ENCODE measurements at regions not wholly inside any gene's neighbourhood (a gene's known extent, or its start where the extent isn't known, plus 50 kb on each side); places are given as distances from the start of the nearest gene placed in this dataset.

DNA sequence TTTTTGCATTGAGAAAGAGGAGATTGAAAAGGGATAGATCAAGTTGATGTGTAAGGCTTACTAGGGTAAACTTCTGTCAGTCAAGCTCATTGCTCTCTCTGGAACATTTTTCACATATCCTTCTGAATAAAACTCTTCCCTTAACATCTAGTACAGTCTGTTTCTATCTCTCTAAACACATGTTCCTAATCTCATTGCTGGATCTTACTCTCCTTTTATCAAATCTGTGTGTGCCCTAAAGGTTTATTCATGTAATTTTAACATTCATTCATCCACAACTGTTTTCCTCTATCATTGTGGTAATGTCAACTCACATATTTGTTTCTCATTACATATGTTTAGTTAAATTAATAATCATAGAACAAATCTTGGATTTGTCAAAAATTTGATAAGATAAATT lies 277.9 kb upstream of the GULP1 start:
- Mint-ChIP-seq H3K27me3 (ENCODE audit: low read depth in 3 of 3) (no peaks in the 10 kb centered on the region), H3K4me1 (no peaks in the 10 kb centered on the region), H3K4me3 (no peak overlapping the region), H3K36me3 (no peaks in the 10 kb centered on the region), H3K9me3 (peaks cover 0 to 4% (median under 1%) of the 10 kb centered on the region in 7 donors), H3K27ac (no peak overlapping the region)
- Histone ChIP-seq H3K4me2 (replicated peaks; ENCODE audit: extremely low read depth, low read length, poor library complexity, severe bottlenecking) (no peak overlapping the region), H4K20me1 (ENCODE audit: insufficient read depth, low read length) (no peaks in the 10 kb centered on the region), H3K27me3 (ENCODE audit: control insufficient read depth in 2 of 2, insufficient read depth in 2 of 2, low read length in 2 of 2) (no peaks in the 10 kb centered on the region), H3K9ac (ENCODE audit: insufficient read depth, low read length, poor library complexity, severe bottlenecking) (no peak overlapping the region), H3K4me3 (replicated peaks in 1 of 3; ENCODE audit: low read depth in 2 of 3, low read length in 3 of 3) (no peak overlapping the region), H3K36me3 (replicated peaks in 1 of 2; ENCODE audit: control insufficient read depth in 1 of 2, insufficient read depth in 2 of 2, low read length in 2 of 2) (no peaks in the 10 kb centered on the region), H3K4me1 (ENCODE audit: control insufficient read depth in 1 of 2, insufficient read depth in 2 of 2, low read length in 2 of 2) (no peaks in the 10 kb centered on the region), H2AFZ (ENCODE audit: insufficient read depth, low read depth, low read length, poor library complexity, severe bottlenecking) (no peak overlapping the region), H3K9me3 (replicated peaks in 1 of 2; ENCODE audit: control insufficient read depth in 1 of 2, insufficient read depth in 1 of 2, low read length in 2 of 2) (no peaks in the 10 kb centered on the region), H3K79me2 (ENCODE audit: insufficient read depth, low read length) (no peaks in the 10 kb centered on the region), H3K27ac (ENCODE audit: low read depth in 1 of 2, low read length in 2 of 2) (no peak overlapping the region)
- intact Hi-C loops (cut with micrococcal nuclease) = no loop called here
- TF ChIP-seq, protein P1, sequence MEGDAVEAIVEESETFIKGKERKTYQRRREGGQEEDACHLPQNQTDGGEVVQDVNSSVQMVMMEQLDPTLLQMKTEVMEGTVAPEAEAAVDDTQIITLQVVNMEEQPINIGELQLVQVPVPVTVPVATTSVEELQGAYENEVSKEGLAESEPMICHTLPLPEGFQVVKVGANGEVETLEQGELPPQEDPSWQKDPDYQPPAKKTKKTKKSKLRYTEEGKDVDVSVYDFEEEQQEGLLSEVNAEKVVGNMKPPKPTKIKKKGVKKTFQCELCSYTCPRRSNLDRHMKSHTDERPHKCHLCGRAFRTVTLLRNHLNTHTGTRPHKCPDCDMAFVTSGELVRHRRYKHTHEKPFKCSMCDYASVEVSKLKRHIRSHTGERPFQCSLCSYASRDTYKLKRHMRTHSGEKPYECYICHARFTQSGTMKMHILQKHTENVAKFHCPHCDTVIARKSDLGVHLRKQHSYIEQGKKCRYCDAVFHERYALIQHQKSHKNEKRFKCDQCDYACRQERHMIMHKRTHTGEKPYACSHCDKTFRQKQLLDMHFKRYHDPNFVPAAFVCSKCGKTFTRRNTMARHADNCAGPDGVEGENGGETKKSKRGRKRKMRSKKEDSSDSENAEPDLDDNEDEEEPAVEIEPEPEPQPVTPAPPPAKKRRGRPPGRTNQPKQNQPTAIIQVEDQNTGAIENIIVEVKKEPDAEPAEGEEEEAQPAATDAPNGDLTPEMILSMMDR (IDR thresholded peaks at IDR 0.05) = no peak
- no peak for DNase-seq

DNA sequence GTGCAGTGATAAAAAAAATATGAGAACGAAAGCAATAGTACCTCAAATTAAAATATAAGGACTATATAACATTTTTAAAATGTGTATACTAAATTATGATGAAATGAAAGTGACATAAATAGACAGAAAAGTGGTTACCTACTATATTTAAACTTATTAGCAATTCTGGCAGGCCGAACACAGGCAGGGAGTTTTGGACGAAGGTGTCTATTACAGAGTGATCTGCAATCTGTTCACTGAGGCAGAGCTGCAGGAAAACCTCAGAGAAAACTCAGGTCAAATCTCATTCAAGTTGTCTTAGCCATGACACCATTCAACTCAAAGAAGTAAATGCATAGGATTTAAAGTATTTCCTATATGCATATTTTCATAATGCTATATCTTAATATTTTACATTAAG lies 274.8 kb upstream of the GULP1 start:
- H3K4me1 ChIP-seq (ENCODE audit: control insufficient read depth in 1 of 2, insufficient read depth in 2 of 2, low read length in 2 of 2) = no peaks in the 10 kb centered on the region
- WGBS (ENCODE audit: insufficient coverage) = no CpG with 5 or more reads among the region's 3 CpGs
- H3K27ac Mint-ChIP-seq = no peak overlapping the region
- no peak for DNase-seq
- H3K4me2 ChIP-seq (replicated peaks; ENCODE audit: extremely low read depth, low read length, poor library complexity, severe bottlenecking) = no peak overlapping the region
- no peak overlapping the region for H3K9ac ChIP-seq (ENCODE audit: insufficient read depth, low read length, poor library complexity, severe bottlenecking)
- no peaks in the 10 kb centered on the region for H3K79me2 ChIP-seq (ENCODE audit: insufficient read depth, low read length)
- no peak overlapping the region for H3K27ac ChIP-seq (ENCODE audit: low read depth in 1 of 2, low read length in 2 of 2)
- H4K20me1 ChIP-seq (ENCODE audit: insufficient read depth, low read length) = no peaks in the 10 kb centered on the region
- H3K36me3 Mint-ChIP-seq = no peaks in the 10 kb centered on the region
- H3K9me3 ChIP-seq (replicated peaks in 1 of 2; ENCODE audit: control insufficient read depth in 1 of 2, insufficient read depth in 1 of 2, low read length in 2 of 2) = peaks cover 7 to 11% of the 10 kb centered on the region in 2 donors
- H3K4me3 Mint-ChIP-seq = no peak overlapping the region
- intact Hi-C loops (cut with micrococcal nuclease) = no loop called here
- H3K36me3 ChIP-seq (replicated peaks in 1 of 2; ENCODE audit: control insufficient read depth in 1 of 2, insufficient read depth in 2 of 2, low read length in 2 of 2) = no peaks in the 10 kb centered on the region
- peaks cover 4 to 14% (median 7%) of the 10 kb centered on the region in 7 donors for H3K9me3 Mint-ChIP-seq
- no peaks in the 10 kb centered on the region for H3K27me3 ChIP-seq (ENCODE audit: control insufficient read depth in 2 of 2, insufficient read depth in 2 of 2, low read length in 2 of 2)
- H3K27me3 Mint-ChIP-seq (ENCODE audit: low read depth in 3 of 3) = no peaks in the 10 kb centered on the region
- no peak overlapping the region for H2AFZ ChIP-seq (ENCODE audit: insufficient read depth, low read depth, low read length, poor library complexity, severe bottlenecking)
- no peak overlapping the region for H3K4me3 ChIP-seq (replicated peaks in 1 of 3; ENCODE audit: low read depth in 2 of 3, low read length in 3 of 3)
- H3K4me1 Mint-ChIP-seq = no peaks in the 10 kb centered on the region
- TF ChIP-seq, protein P1 (IDR thresholded peaks at IDR 0.05) = no peak

Data from CD14-positive monocyte (primary cell).